Trophoblast cell (in vitro differentiated cells and primary cell): ENCODE measurements at regions not wholly inside any gene's neighbourhood (a gene's known extent, or its start where the extent isn't known, plus 50 kb on each side); places are given as distances from the start of the nearest gene placed in this dataset.
"Not testable (repeated sequence)": the region's sequence is repeated elsewhere in the genome, so short reads cannot be mapped to it uniquely, and the experiment has no call there.

ENCODE experiments used
- DNase-seq, 2 donors: peaks; one replicate each; pipeline ENCODE4 v3.0.0-alpha.2; 2016
- H2AFZ ChIP-seq: 2 replicates; pipeline ENCODE4 v1.6.1; 2013; ENCODE audit warnings: low read length, moderate library complexity, mild to moderate bottlenecking; ENCODE audit not compliant: insufficient read depth, poor library complexity
- H2AK5ac ChIP-seq: 2 replicates; pipeline ENCODE4 v1.6.1; 2013; ENCODE audit warnings: mild to moderate bottlenecking, low read length
- H2BK120ac ChIP-seq: 2 replicates; pipeline ENCODE4 v1.6.1; 2013; ENCODE audit warnings: low read length, mild to moderate bottlenecking, moderate library complexity; ENCODE audit not compliant: insufficient read depth, poor library complexity
- H2BK12ac ChIP-seq: 2 replicates; pipeline ENCODE4 v1.6.1; 2013; ENCODE audit warnings: mild to moderate bottlenecking, low read length, moderate library complexity
- H2BK5ac ChIP-seq: 2 replicates; pipeline ENCODE4 v1.6.1; 2013; ENCODE audit warnings: low read length, low read depth, moderate library complexity, mild to moderate bottlenecking; ENCODE audit not compliant: poor library complexity
- H3K14ac ChIP-seq: 2 replicates; pipeline ENCODE4 v1.6.1; 2013; ENCODE audit warnings: mild to moderate bottlenecking, low read length
- H3K18ac ChIP-seq: 2 replicates; pipeline ENCODE4 v1.6.1; 2013; ENCODE audit warnings: mild to moderate bottlenecking, low read length
- H3K23ac ChIP-seq: 2 replicates; pipeline ENCODE4 v1.6.1; 2013; ENCODE audit warnings: low read length
- H3K27ac ChIP-seq: 2 replicates; pipeline ENCODE4 v1.5.1; 2013; ENCODE audit warnings: low read depth, mild to moderate bottlenecking, inconsistent platforms, low read length, moderate library complexity
- H3K27me3 ChIP-seq: 2 replicates; pipeline ENCODE4 v1.6.1; 2013; ENCODE audit warnings: inconsistent platforms, mild to moderate bottlenecking, low read length, moderate library complexity; ENCODE audit not compliant: insufficient read depth
- H3K36me3 ChIP-seq, 2 experiments: 1 replicate in 1 of 2; 2 replicates in 1 of 2; pipeline ENCODE4 v1.6.1; 2013; ENCODE audit warnings: low read length in 2 of 2, mild to moderate bottlenecking in 2 of 2, moderate library complexity in 1 of 2; ENCODE audit not compliant: insufficient read depth in 2 of 2, control insufficient read depth in 1 of 2
- H3K4ac ChIP-seq: 2 replicates; pipeline ENCODE4 v1.6.1; 2013; ENCODE audit warnings: low read depth, mild to moderate bottlenecking, low read length, moderate library complexity
- H3K4me1 ChIP-seq, 2 experiments: 1 replicate in 1 of 2; 2 replicates in 1 of 2; pipeline ENCODE4 v1.6.1; 2013; ENCODE audit warnings: low read length in 2 of 2, mild to moderate bottlenecking in 2 of 2, moderate library complexity in 1 of 2; ENCODE audit not compliant: insufficient read depth in 2 of 2, control insufficient read depth in 1 of 2
- H3K4me2 ChIP-seq: 2 replicates; pipeline ENCODE4 v1.6.1; 2013; ENCODE audit warnings: inconsistent platforms, mild to moderate bottlenecking, low read length, moderate library complexity
- H3K4me3 ChIP-seq: 2 replicates; pipeline ENCODE4 v1.5.1; 2013; ENCODE audit warnings: mild to moderate bottlenecking, low read depth, low read length, inconsistent platforms
- H3K79me1 ChIP-seq: one replicate; pipeline ENCODE4 v1.6.1; 2013; ENCODE audit warnings: low read length
- H3K79me2 ChIP-seq: 2 replicates; pipeline ENCODE4 v1.6.1; 2013; ENCODE audit warnings: low read length, mild to moderate bottlenecking; ENCODE audit not compliant: control insufficient read depth, insufficient read depth, poor library complexity
- H3K9ac ChIP-seq: 2 replicates; pipeline ENCODE4 v1.6.1; 2013; ENCODE audit warnings: mild to moderate bottlenecking, low read length
- H3K9me3 ChIP-seq: 2 replicates; pipeline ENCODE4 v1.6.1; 2013; ENCODE audit warnings: low read depth, mild to moderate bottlenecking, control low read depth, inconsistent platforms, low read length; ENCODE audit not compliant: insufficient read depth
- H4K12ac ChIP-seq: 2 replicates; pipeline ENCODE4 v1.6.1; 2013; ENCODE audit warnings: low read depth, mild to moderate bottlenecking, low read length, moderate library complexity
- H4K8ac ChIP-seq: 2 replicates; pipeline ENCODE4 v1.6.1; 2013; ENCODE audit warnings: low read depth, mild to moderate bottlenecking, low read length, moderate library complexity
- H4K91ac ChIP-seq: one replicate; pipeline ENCODE4 v1.6.1; 2013; ENCODE audit warnings: low read depth, mild to moderate bottlenecking, low read length, moderate library complexity
- WGBS: extraction: QIAGEN DNeasy Blood & Tissue Kit; methylation state at CpG from one replicate; pipeline ENCODE4 v1.1.7; 2013; ENCODE audit warnings: missing lambda C conversion rate; ENCODE audit not compliant: insufficient read length, insufficient coverage; ENCODE audit errors: extremely low coverage; 5-methylcytosine and 5-hydroxymethylcytosine counted together

DNA sequence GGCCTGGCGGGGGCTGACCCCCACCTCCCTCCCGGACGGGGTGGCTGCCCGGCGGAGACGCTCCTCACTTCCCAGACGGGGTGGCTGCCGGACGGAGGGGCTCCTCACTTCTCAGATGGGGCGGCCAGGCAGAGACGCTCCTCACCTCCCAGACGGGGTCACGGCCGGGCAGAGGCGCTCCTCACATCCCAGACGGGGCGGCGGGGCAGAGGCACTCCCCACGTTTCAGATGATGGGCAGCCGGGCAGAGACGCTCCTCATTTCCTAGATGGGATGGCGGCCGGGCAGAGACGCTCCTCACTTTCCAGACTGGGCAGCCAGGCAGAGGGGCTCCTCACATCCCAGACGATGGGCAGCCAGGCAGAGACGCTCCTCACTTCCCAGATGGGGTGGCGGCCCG is 149.3 kb upstream of the CCZ1B start:
- not testable (repeated sequence) for H3K4me3 ChIP-seq, H3K36me3 ChIP-seq, H4K91ac ChIP-seq, H3K23ac ChIP-seq, H2BK12ac ChIP-seq, H3K79me1 ChIP-seq, H2BK5ac ChIP-seq, H3K9me3 ChIP-seq, H3K4me2 ChIP-seq, H4K12ac ChIP-seq, H2AFZ ChIP-seq, DNase-seq, H3K18ac ChIP-seq, H4K8ac ChIP-seq, H3K27ac ChIP-seq, H3K27me3 ChIP-seq, H2BK120ac ChIP-seq, H2AK5ac ChIP-seq, H3K79me2 ChIP-seq, H3K4ac ChIP-seq, H3K9ac ChIP-seq, H3K4me1 ChIP-seq, H3K14ac ChIP-seq
- WGBS: no CpG with 5 or more reads among the region's 28 CpGs

DNA sequence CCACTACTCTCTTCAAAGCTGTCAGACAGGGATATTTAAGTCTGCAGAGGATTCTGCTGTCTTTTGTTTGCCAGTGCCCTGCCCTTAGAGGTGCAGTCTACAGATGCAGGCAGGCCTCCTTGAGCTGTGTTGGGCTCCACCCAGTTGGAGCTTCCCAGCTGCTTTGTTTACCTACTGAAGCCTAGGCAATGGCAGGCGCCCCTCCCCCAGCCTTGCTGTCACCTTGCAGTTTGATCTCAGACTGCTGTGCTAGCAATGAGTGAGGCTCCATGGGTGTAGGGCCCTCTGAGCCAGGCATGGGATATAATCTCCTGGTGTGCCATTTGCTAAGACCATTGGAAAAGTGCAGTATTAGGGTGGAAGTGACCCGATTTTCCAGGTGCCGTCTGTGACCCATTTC is 151.3 kb upstream of the CCZ1B start:
- not testable (repeated sequence) for H3K36me3 ChIP-seq, H4K12ac ChIP-seq, H2BK5ac ChIP-seq, H3K4me1 ChIP-seq, H3K27me3 ChIP-seq, H3K4me3 ChIP-seq, H3K9ac ChIP-seq, H3K9me3 ChIP-seq, H3K14ac ChIP-seq, H3K18ac ChIP-seq, H3K23ac ChIP-seq, H2AFZ ChIP-seq, H4K91ac ChIP-seq, H2BK12ac ChIP-seq, H2BK120ac ChIP-seq, DNase-seq, H2AK5ac ChIP-seq, H3K79me2 ChIP-seq, H3K4ac ChIP-seq, H3K79me1 ChIP-seq, H4K8ac ChIP-seq, H3K27ac ChIP-seq, H3K4me2 ChIP-seq
- no CpG with 5 or more reads among the region's 3 CpGs for WGBS

DNA sequence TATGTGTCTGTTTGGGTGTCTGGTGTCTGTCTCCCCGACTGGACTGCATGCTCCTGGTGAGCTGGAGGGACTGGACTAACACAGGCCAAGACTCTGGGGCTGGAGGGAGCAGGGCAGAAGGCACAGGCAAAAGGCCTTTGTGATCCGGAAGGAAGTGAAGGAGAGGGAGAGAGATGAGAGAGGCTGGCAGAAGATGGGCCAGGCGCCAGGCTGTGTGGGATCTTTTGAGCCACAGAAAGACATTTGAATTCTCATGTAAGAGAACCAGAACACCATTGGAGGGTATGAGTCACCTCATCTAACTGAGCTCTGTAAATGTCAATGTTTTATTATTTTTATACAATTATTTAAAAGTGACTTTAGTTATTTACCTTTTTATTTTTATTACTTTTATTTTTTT is 152.3 kb upstream of the CCZ1B start:
- not testable (repeated sequence) for H2AFZ ChIP-seq, H3K27ac ChIP-seq, H3K79me2 ChIP-seq, H3K14ac ChIP-seq, H2AK5ac ChIP-seq, H3K9ac ChIP-seq, H3K18ac ChIP-seq, H2BK5ac ChIP-seq, H4K91ac ChIP-seq, H3K9me3 ChIP-seq, H3K23ac ChIP-seq, H3K4me2 ChIP-seq, H4K8ac ChIP-seq, H3K79me1 ChIP-seq, DNase-seq, H4K12ac ChIP-seq, H2BK120ac ChIP-seq, H3K4me1 ChIP-seq, H2BK12ac ChIP-seq, H3K36me3 ChIP-seq, H3K4me3 ChIP-seq, H3K4ac ChIP-seq, H3K27me3 ChIP-seq
- no CpG with 5 or more reads among the region's 3 CpGs for WGBS

DNA sequence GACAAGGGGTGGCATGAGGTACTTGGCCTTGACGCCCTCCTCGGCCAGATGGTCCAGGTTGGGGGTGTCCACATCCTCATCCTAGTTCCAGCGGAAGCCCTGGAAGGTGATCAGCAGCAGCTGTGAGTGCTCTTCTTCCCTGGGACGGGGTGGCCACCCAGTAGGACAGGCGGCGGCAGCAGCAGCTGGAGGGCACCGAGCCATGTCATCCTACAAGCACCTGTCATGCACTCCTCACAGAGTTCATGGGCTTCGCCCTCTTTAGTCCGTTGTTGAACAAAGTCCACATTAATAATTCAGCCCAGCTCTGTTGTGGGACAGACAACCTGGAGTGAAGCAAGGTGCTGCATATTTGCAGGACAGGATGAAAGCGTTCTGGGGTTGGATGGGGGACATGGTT is 153.4 kb upstream of the CCZ1B start:
- not testable (repeated sequence) for DNase-seq, H2AK5ac ChIP-seq, H3K27ac ChIP-seq, H3K36me3 ChIP-seq, H4K12ac ChIP-seq, H3K4ac ChIP-seq, H3K9ac ChIP-seq, H2BK12ac ChIP-seq, H3K23ac ChIP-seq, H3K4me2 ChIP-seq, H2BK120ac ChIP-seq, H3K79me2 ChIP-seq, H4K91ac ChIP-seq, H4K8ac ChIP-seq, H3K79me1 ChIP-seq, H3K9me3 ChIP-seq, H3K4me3 ChIP-seq, H3K27me3 ChIP-seq, H2BK5ac ChIP-seq, H3K4me1 ChIP-seq, H2AFZ ChIP-seq, H3K18ac ChIP-seq, H3K14ac ChIP-seq
- WGBS: no CpG with 5 or more reads among the region's 10 CpGs

DNA sequence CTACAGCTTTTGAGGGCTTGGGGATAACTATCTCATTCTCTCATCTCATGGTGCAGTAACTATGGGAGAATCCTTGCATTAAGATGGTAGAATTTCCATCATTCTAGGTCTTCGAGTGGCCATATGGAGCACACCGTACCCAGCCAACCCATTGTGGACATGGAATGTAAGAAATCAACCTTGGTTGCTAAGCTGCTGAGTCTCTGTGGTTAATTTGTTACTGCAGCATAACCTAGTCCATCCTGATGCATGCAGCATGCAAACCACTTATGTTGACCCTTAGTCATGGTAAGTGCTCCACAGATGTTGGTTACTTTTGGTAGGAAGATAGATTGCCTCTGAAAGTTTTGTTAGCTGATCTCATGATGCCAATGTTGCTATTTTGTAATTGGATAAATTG is 156.3 kb upstream of the CCZ1B start:
- not testable (repeated sequence) for H4K8ac ChIP-seq, H2AK5ac ChIP-seq, H3K79me2 ChIP-seq, H3K4me3 ChIP-seq, H4K12ac ChIP-seq, H3K18ac ChIP-seq, DNase-seq, H3K9me3 ChIP-seq, H4K91ac ChIP-seq, H2AFZ ChIP-seq, H3K27me3 ChIP-seq, H3K27ac ChIP-seq, H3K14ac ChIP-seq, H3K9ac ChIP-seq, H3K23ac ChIP-seq, H3K4me1 ChIP-seq, H3K4me2 ChIP-seq, H2BK5ac ChIP-seq, H3K79me1 ChIP-seq, H2BK12ac ChIP-seq, H2BK120ac ChIP-seq, H3K36me3 ChIP-seq, H3K4ac ChIP-seq
- WGBS: no CpG with 5 or more reads among the region's 2 CpGs
